LNCAP (cell line): ENCODE measurements at regions not wholly inside any gene's neighbourhood (a gene's known extent, or its start where the extent isn't known, plus 50 kb on each side); places are given as distances from the start of the nearest gene placed in this dataset.
A peak's percentile ranks its signal among the peaks of the same experiment; 100 is the strongest.

Experiments
- TF ChIP-seq, protein P1 (sequence below): fragments of 450-650 bp; IDR thresholded peaks from 2 replicates; pipeline ENCODE4 v1.5.1; 2017; ENCODE audit warnings: mild to moderate bottlenecking

DNA sequence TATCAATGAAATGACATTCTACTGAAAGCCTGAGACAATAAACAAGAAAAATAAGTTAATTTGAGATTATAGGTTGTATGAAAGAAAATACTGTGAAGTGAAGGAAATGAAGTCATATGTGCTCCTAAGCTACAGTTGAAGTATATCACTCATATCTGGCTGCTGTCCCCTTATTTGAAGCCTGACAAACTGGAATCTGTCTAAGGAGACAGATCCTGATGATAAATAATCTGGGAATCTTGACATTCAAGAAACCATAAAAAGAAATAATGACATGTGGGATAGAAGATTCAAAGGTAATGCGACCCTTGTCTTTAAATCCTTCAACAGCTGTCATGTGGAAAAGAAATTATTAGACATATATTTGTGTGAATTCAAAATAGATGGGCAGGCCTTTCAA, 424.5 kb upstream of the LMCD1 start:
- TF ChIP-seq, protein P1, sequence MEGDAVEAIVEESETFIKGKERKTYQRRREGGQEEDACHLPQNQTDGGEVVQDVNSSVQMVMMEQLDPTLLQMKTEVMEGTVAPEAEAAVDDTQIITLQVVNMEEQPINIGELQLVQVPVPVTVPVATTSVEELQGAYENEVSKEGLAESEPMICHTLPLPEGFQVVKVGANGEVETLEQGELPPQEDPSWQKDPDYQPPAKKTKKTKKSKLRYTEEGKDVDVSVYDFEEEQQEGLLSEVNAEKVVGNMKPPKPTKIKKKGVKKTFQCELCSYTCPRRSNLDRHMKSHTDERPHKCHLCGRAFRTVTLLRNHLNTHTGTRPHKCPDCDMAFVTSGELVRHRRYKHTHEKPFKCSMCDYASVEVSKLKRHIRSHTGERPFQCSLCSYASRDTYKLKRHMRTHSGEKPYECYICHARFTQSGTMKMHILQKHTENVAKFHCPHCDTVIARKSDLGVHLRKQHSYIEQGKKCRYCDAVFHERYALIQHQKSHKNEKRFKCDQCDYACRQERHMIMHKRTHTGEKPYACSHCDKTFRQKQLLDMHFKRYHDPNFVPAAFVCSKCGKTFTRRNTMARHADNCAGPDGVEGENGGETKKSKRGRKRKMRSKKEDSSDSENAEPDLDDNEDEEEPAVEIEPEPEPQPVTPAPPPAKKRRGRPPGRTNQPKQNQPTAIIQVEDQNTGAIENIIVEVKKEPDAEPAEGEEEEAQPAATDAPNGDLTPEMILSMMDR = no peak

DNA sequence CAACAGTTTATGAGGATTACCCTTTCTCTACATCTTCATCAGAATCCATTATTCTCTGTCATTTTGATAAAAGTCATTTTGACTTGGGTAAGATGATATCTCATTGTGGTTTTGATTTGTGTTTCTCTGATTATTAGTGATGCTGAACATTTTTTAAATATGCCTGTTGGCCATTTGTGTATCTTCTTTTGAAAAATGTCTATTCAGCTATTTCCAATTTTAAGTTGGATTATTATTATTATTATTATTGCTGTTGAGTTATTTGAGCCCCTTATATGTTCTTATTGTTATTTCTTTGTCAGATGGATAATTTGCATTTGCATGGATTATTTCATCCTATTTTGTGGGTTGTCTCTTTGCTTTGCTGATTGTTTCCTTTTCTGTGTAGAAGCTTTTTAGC, 421.2 kb upstream of the LMCD1 start:
- TF ChIP-seq, protein P1 = no peak

DNA sequence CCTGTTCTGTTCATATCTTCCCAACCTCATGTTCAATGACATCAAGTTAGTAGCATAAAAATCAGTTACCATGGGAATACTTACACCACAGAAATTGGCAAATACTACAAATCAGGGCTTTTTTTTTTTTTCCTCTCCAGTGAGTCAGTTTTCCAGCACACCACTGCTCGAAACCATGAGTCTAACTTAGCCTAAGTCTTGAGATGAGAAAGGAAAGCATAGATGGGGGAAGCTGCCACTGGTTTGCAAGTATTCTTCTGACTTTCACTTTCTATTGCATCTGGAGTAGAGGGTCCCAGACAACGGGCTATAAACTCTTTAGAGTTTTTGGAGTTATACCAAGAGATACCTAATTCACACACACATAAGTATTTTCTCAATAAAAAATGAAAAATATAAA, 416.1 kb upstream of the LMCD1 start:
- TF ChIP-seq, protein P1 = no peak

DNA sequence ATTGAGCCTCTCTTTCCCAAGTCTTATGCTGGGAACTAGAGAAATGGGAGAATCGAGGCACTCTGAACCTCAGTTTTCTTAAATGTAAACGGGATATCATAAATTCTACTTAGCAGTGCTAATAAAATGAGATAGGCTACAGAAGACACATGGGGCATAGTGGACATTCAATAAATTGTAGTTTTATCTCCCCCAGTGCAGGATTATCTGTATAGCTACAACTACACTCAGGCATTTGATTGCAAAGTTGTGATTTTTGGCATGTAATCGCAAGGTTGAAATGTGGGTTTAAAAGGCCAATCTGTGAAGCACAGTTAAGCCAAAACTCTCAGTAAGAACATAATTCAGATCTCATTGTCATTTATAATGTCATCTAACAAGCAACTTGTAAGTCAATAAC, 413.7 kb upstream of the LMCD1 start:
- TF ChIP-seq, protein P1 = no peak

DNA sequence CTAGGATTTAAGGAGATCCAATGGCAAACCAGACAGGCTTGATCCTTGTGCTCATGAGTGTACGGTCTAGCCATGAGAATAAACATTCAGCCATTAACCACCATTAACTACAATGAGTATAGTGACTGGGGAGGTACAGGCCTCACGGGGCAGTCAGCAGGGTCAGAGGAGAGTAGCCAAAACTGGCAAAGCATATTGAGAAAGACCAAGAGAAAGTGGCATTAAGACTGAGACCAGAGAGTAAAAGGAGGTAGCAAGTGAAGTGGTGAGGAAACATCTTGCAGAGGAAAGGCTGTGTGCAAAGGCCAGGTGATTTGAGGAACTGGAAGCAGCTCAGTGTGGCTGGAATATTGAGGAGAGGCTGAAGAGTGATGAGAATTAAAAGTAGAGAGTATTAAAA, 407.2 kb upstream of the LMCD1 start:
- TF ChIP-seq, protein P1 = no peak

DNA sequence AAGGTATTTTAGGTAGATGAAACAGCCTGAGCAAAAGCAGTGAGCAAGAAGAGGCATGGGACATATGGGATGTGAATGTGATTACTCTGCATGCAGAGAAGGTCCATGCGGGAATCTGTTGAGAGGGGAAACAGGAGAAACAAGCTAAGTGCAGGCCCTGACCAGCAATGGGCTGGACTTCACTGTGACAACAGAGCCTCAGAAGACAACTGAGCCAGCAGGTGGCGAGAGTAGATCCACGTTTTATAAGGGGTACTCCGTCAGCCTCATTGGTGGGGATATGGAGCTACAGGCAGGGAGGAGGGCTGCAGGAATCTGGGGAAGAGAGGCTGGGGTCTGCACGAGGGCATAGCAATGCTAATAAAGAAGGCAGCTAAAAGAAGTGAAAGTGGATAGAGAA, 405.9 kb upstream of the LMCD1 start:
- TF ChIP-seq, protein P1 = peak; percentile 27; the same call in 1 of the 2 replicates

DNA sequence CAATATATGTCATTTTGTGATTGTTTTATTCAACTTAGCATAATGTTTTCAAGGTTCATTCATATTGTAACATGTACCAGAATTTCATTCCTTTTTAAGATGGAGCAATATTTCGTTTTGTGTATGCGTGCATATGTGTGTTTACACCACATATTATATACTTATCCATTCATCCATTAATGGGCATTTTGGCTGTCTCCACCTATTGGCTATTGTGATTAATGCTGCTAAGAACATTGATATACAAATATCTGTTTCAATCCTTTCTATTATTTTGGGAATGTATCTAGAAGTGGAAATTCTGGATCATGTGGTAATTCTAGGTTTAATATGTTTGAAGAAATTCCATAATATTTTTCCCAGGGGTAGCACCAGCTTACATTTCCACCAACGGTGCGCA, 403.9 kb upstream of the LMCD1 start:
- TF ChIP-seq, protein P1 = peak; percentile 58

DNA sequence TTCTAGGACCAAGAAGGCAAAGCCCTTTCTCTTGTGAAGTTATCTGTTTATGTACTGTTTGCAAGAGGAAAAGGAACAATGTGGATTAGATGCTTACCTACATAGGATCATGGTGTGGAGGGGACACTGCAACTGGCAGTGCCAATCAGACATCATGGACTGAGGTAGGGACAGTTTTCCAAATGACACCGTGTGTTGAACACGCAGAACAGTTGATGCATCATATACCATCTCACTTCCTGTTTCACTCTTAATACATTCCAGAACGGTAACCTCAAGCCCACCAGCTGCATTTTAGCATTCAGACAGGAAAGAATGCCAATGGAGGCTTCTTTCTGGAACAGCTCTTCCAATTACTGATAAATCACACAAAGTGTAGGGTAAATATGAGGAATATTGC, 397.7 kb upstream of the LMCD1 start:
- TF ChIP-seq, protein P1 = no peak
